B cell (primary cell): ENCODE measurements at regions not wholly inside any gene's neighbourhood (a gene's known extent, or its start where the extent isn't known, plus 50 kb on each side); places are given as distances from the start of the nearest gene placed in this dataset.
"Not testable (repeated sequence)": the region's sequence is repeated elsewhere in the genome, so short reads cannot be mapped to it uniquely, and the experiment has no call there.

Experiments
- ATAC-seq: fragments of 200-7000 bp; cut with Tn5 transposase; one replicate; pipeline ENCODE4 v1.10.0; 2021; ENCODE audit warnings: low read depth, mild to moderate bottlenecking, moderate number of reproducible peaks, moderate library complexity
- CTCF ChIA-PET: fragments of 350-600 bp; sonication (Branson Sonifier 250); formaldehyde crosslinking; loops from one replicate; lab custom pipeline; 2021; ENCODE audit warnings: antibody characterized with exemption, inconsistent platforms; lab: Charles Lee
- POLR2A ChIA-PET: fragments of 350-600 bp; sonication (Branson Sonifier 250); formaldehyde crosslinking; loops from one replicate; lab custom pipeline; 2021; ENCODE audit warnings: antibody characterized with exemption; lab: Charles Lee
- DNase-seq: peaks from one replicate; pipeline ENCODE4 v3.0.0; 2013
- H2AFZ ChIP-seq: 2 replicates; pipeline ENCODE4 v1.6.1; 2012; ENCODE audit warnings: mild to moderate bottlenecking, low read depth, low read length; ENCODE audit not compliant: insufficient read depth, poor library complexity, severe bottlenecking
- H3K27ac ChIP-seq, 2 donors: 1 replicate in 1 of 2; 2 replicates in 1 of 2; pipeline ENCODE4 v1.5.1; 2012 to 2013; ENCODE audit warnings: low read length in 2 of 2, mild to moderate bottlenecking in 2 of 2, moderate library complexity in 1 of 2
- H3K27me3 ChIP-seq, 4 experiments: fragments of 200-600 bp in 1 of 4; sonication (generic) in 1 of 4; replicated peaks in 1 of 4; 1 replicate in 2 of 4; 2 replicates in 2 of 4; pipeline versions ENCODE4 v1.6.1 to v1.7.0; 2013 to 2016; ENCODE audit warnings: low read length in 3 of 4, mild to moderate bottlenecking in 2 of 4, mixed read lengths in 1 of 4, moderate library complexity in 1 of 4; ENCODE audit not compliant: insufficient read depth in 4 of 4, control insufficient read depth in 3 of 4; ENCODE audit errors: control extremely low read depth in 1 of 4
- H3K36me3 ChIP-seq, 2 experiments: replicated peaks in 1 of 2; 1 replicate in 1 of 2; 2 replicates in 1 of 2; pipeline versions ENCODE4 v1.6.1 to v1.7.1; 2013; ENCODE audit warnings: low read length in 1 of 2; ENCODE audit not compliant: insufficient read depth in 2 of 2, control insufficient read depth in 1 of 2; ENCODE audit errors: control extremely low read depth in 1 of 2, extremely low read depth in 1 of 2
- H3K4me1 ChIP-seq, 2 donors: fragments of 200-600 bp in 1 of 2; sonication (generic) in 1 of 2; 1 replicate in 1 of 2; 2 replicates in 1 of 2; pipeline versions ENCODE4 v1.5.1 to v1.6.1; 2013 to 2017; ENCODE audit warnings: low read length in 2 of 2; ENCODE audit not compliant: control insufficient read depth in 2 of 2, insufficient read depth in 2 of 2
- H3K4me2 ChIP-seq: replicated peaks from 2 replicates; pipeline ENCODE3; 2012; ENCODE audit warnings: mild to moderate bottlenecking, low read depth, low read length; ENCODE audit not compliant: poor library complexity, severe bottlenecking
- H3K4me3 ChIP-seq, 5 experiments: fragments of 200-600 bp in 1 of 5; sonication (generic) in 1 of 5; 1 replicate in 3 of 5; 2 replicates in 2 of 5; pipeline versions ENCODE4 v1.5.1 to v1.7.0; 2011 to 2016; ENCODE audit warnings: low read length in 4 of 5, mild to moderate bottlenecking in 4 of 5, low read depth in 2 of 5, control low read depth in 1 of 5, moderate library complexity in 1 of 5; ENCODE audit not compliant: insufficient read depth in 1 of 5; ENCODE audit errors: control extremely low read depth in 1 of 5, extremely low read depth in 1 of 5
- H3K79me2 ChIP-seq: fragments of 200-600 bp; sonication (generic); one replicate; pipeline ENCODE4 v1.6.0; 2016; ENCODE audit warnings: low read length; ENCODE audit not compliant: control insufficient read depth, insufficient read depth
- H3K9ac ChIP-seq: fragments of 200-600 bp; sonication (generic); 2 replicates; pipeline ENCODE4 v1.6.1; 2017; ENCODE audit warnings: mild to moderate bottlenecking, low read length, moderate library complexity
- H3K9me3 ChIP-seq, 3 donors: one replicate each; pipeline versions ENCODE4 v1.6.1 to v1.7.1; 2013; ENCODE audit warnings: low read length in 2 of 3; ENCODE audit not compliant: control insufficient read depth in 2 of 3, insufficient read depth in 1 of 3; ENCODE audit errors: control extremely low read depth in 1 of 3
- H4K20me1 ChIP-seq: 2 replicates; pipeline ENCODE4 v1.6.0; 2012; ENCODE audit warnings: mild to moderate bottlenecking, low read length; ENCODE audit not compliant: insufficient read depth, control insufficient read depth, poor library complexity, severe bottlenecking
- H3K27ac Mint-ChIP-seq: one replicate; pipeline ENCODE4 v1.8.0; 2021; ENCODE audit warnings: mixed read lengths
- H3K27me3 Mint-ChIP-seq: one replicate; pipeline ENCODE4 v1.8.0; 2021; ENCODE audit warnings: mixed read lengths
- H3K4me1 Mint-ChIP-seq: one replicate; pipeline ENCODE4 v1.8.0; 2021; ENCODE audit warnings: mixed read lengths
- H3K4me3 Mint-ChIP-seq: one replicate; pipeline ENCODE4 v1.8.0; 2021; ENCODE audit warnings: mixed read lengths
- H3K9me3 Mint-ChIP-seq: one replicate; pipeline ENCODE4 v1.8.0; 2022; ENCODE audit warnings: mixed read lengths; ENCODE audit not compliant: insufficient read depth
- EZH2 ChIP-seq: IDR thresholded peaks from 2 replicates; pipeline ENCODE4 v1.6.1; 2012; ENCODE audit warnings: borderline replicate concordance, low read depth, mild to moderate bottlenecking, moderate library complexity, low read length; ENCODE audit not compliant: insufficient read depth, poor library complexity, severe bottlenecking
- WGBS: methylation state at CpG from one replicate; pipeline ENCODE4 v1.1.5; 2013; ENCODE audit warnings: missing lambda C conversion rate; ENCODE audit not compliant: insufficient coverage; 5-methylcytosine and 5-hydroxymethylcytosine counted together
- intact Hi-C: fragments of 100-400 bp; cut with micrococcal nuclease; formaldehyde crosslinking; loops from one replicate; pipeline ENCODE4 v1.10.0; 2022
- TF ChIP-seq, protein P1 (sequence below): fragments of 200-600 bp; IDR thresholded peaks from one replicate; pipeline ENCODE4 v1.8.0; 2022; ENCODE audit warnings: antibody characterized with exemption, mild to moderate bottlenecking

DNA sequence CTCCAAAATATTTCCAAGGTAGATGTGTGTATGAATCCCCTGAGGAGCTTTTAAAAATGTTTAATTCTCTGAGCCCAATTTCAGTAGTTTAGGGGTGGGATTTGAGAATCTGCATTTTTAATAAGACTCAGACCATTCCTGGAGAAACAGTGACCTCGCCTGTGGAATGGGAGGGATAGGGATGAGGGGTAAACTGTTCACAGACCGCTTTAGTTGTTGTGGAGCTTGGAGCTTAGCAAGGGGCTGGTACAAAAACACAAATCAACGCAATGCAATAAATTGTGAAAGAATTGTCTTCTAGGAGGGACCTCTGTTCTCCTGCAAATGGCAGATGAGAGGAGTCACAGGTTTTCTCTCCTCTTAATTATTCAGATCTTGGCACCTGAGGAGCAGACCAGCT lies 239.3 kb upstream of the SULF2 start:
- no peaks in the 10 kb centered on the region for H4K20me1 ChIP-seq
- peaks cover 0 to 13% (median 6%) of the 10 kb centered on the region in 3 donors for H3K9me3 ChIP-seq
- DNase-seq, result no peak
- no peaks in the 10 kb centered on the region for H3K79me2 ChIP-seq
- ChIA-PET CTCF (no interaction called here), POLR2A (no interaction called here)
- H2AFZ ChIP-seq, result no peak overlapping the region
- H3K9me3 Mint-ChIP-seq, result no peaks in the 10 kb centered on the region
- no peak overlapping the region for H3K27ac Mint-ChIP-seq
- ATAC-seq, result no peak
- peaks cover 4% of the 10 kb centered on the region for H3K4me1 Mint-ChIP-seq
- H3K27me3 ChIP-seq, result peaks cover 0 to 6% (median 0%) of the 10 kb centered on the region in 4 experiments
- H3K36me3 ChIP-seq, result no peaks in the 10 kb centered on the region
- no peak overlapping the region for H3K4me3 Mint-ChIP-seq
- no peak overlapping the region for H3K4me2 ChIP-seq
- H3K27ac ChIP-seq, result no peak overlapping the region
- TF ChIP-seq, protein P1, sequence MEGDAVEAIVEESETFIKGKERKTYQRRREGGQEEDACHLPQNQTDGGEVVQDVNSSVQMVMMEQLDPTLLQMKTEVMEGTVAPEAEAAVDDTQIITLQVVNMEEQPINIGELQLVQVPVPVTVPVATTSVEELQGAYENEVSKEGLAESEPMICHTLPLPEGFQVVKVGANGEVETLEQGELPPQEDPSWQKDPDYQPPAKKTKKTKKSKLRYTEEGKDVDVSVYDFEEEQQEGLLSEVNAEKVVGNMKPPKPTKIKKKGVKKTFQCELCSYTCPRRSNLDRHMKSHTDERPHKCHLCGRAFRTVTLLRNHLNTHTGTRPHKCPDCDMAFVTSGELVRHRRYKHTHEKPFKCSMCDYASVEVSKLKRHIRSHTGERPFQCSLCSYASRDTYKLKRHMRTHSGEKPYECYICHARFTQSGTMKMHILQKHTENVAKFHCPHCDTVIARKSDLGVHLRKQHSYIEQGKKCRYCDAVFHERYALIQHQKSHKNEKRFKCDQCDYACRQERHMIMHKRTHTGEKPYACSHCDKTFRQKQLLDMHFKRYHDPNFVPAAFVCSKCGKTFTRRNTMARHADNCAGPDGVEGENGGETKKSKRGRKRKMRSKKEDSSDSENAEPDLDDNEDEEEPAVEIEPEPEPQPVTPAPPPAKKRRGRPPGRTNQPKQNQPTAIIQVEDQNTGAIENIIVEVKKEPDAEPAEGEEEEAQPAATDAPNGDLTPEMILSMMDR, result no peak
- no peak for TF ChIP-seq EZH2
- peaks cover 0 to 4% of the 10 kb centered on the region in 2 donors for H3K4me1 ChIP-seq
- peaks cover 17% of the 10 kb centered on the region for H3K27me3 Mint-ChIP-seq
- H3K4me3 ChIP-seq, result no peak overlapping the region
- WGBS, result 86% methylated on average over 3 of the region's 3 CpGs
- H3K9ac ChIP-seq, result no peak overlapping the region
- intact Hi-C loops, result no loop called here

DNA sequence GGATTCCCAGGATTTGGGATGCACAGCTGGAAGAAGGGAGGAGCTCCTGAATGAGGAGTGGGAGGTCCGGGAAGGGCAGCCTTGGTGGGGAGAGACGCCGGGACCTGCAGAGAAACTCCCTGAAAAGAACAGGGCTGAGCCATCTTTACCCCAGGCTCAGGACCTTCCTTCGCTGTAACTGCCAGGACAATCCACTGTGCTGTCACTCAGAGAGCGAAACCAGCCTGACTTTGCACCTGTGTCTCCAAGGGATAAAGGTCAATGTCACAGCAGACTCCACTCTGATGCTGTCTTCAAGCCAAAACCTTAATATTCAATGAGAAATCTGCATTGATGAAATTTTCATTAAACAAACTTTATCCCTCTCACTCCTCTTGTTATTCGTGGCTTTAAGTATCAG lies 235.4 kb upstream of the SULF2 start:
- POLR2A ChIA-PET, H4K20me1 ChIP-seq, H3K36me3 ChIP-seq, H3K9ac ChIP-seq, H2AFZ ChIP-seq, CTCF ChIA-PET, H3K4me2 ChIP-seq, intact Hi-C loops, H3K27me3 ChIP-seq, ATAC-seq, H3K4me3 Mint-ChIP-seq, H3K79me2 ChIP-seq, H3K27ac Mint-ChIP-seq, H3K4me1 ChIP-seq, DNase-seq, H3K4me1 Mint-ChIP-seq, H3K4me3 ChIP-seq, H3K9me3 Mint-ChIP-seq, H3K27ac ChIP-seq: not testable (repeated sequence)
- peaks cover 32% of the 10 kb centered on the region for H3K27me3 Mint-ChIP-seq
- WGBS, result 100% methylated on average over 5 of the region's 6 CpGs
- peaks cover 0 to 17% (median 6%) of the 10 kb centered on the region in 3 donors for H3K9me3 ChIP-seq
